HG03039 (cell line): ENCODE measurements at regions not wholly inside any gene's neighbourhood (a gene's known extent, or its start where the extent isn't known, plus 50 kb on each side); places are given as distances from the start of the nearest gene placed in this dataset.

ENCODE experiments used
- ATAC-seq: cut with Tn5 transposase; IDR thresholded peaks from one replicate; pipeline ENCODE4 v1.9.1; 2021; ENCODE audit warnings: mild to moderate bottlenecking, moderate library complexity; ENCODE audit not compliant: unreplicated experiment

- ATAC-seq: no peak
Measured at GRCh38 chr6:23277521-23278179, 708.3 kb downstream of the HDGFL1 start.

DNA sequence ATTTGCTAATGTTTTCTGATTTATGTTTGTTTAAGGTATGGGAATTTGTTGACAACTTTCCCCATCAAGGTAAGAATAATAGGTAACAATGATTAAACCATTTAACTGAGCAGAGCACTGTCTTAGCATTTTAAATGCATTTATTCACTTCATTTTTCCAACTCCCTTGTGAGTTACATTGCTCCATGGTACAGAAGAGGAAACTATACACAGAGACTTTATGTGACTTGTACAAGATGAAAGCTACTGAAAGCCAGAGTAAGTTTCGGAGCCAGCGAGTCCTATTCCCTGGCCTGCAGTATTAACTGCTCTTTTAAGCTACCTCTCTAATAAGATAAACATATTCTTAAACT, 708.8 kb downstream of the HDGFL1 start:
- ATAC-seq: no peak

DNA sequence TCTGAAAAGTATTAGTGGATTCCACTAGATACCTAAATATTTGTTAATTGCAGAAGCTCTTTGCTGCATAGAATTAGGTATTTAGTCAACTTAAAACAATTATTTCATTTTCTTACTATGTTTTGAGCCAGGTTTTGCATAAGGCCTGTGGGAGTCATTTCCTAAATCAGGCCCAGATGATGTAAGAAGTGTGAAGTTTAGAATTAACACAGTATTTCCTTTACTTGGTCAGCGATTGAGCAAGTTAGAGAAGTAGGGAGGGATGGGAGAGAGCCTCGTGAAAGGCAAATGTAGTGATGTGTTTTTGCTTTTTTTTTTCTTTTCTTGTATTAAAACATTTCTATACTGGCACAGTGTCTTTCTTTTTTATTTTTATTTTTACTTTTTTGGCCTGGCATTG, 711.1 kb downstream of the HDGFL1 start:
- ATAC-seq: no peak

DNA sequence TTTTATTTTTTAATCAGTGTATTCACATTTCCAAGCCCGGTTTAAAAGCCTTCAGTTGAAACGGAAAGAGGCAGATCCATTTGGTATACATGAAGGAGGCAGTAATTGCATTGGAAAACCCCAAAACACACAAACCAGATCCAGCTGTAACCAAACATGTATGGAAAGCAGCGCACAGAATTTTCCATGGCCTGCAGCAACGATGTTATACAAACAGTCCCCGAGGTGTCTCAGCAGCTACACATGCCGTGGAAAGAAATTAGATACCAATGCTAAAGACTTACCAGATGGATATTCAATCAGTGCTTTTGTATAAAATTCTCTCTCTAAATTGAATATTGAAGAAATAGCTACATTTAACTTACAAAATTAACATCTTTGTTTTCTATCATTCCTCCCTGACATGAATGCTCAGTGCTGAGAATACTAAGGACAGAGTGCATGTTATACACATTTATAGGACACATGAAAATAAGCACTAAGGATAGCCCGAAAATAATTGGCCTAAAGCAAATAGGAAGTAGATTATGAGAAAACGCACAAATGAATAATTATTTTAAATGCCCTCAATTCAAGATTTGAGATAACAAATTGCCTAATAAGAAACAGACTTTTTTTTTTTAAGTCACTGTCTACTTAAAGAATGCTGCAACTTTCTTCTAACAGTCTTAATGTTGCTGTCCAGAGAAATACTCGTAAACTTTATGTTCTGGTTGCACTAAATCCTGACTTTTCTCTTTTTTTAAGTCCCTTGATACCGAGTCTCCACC, 713.1 kb downstream of the HDGFL1 start:
- ATAC-seq: no peak

DNA sequence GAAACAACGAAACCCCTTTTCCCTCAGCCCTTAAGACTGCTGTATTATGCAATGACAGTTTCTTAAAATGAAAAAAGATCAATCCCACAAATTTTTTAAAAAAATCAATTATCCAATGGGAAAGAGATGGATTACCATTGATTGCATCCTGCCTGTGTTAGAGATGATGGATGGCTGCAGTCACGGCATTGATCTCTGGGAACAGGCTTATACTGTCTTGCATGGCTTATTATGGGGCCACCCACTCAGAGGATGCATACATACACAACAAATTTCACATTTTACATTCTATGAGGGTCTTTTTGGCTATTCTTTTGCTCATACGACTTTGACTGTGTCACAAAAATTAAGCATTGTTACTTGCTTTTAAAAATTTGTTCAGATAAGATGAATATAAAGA, 724.3 kb downstream of the HDGFL1 start:
- no peak for ATAC-seq

GRCh38 chr6:23301556-23301955, 732.2 kb downstream of the HDGFL1 start:
- ATAC-seq: no peak

DNA sequence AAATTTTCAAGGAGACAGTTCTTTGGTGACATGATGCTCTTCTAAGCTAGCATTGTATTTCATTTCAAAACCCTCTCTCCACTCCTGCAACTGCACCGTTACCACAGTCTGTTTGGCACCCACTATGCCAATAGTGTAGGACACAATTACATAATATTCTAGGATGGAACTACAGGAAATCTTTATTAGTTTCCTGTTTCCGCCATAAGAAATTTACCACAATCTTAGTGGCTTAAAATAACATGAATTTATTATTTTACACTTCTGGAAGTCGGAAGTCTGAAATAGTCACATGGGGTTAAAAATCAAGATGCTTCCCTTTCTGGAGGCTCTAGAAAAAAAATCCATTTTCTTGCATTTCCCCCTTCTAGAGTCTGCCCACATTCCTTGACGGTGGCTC, 733.1 kb downstream of the HDGFL1 start:
- ATAC-seq: no peak

GRCh38 chr6:23305325-23305943, 736.1 kb downstream of the HDGFL1 start:
- no peak for ATAC-seq

- no peak for ATAC-seq
Measured at GRCh38 chr6:23306251-23306950, 737.0 kb downstream of the HDGFL1 start.

DNA sequence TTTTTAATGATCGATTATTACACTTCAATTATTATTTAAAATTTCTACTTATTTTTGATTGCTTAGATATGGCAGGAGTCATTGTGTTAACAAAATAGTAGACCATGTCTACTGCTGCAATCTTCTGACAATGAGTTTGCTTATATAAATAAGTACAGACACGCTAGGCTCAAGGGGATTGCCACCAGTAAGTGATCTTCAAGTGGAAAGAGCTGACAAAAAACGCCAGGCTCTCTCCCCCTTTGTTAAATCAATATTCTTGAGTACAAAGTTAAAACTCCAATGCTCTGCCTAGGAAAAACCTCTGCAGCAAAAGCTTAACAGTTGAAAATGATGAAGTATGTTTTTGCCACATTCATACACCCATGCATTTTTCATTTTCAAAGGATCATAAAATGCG, 738.1 kb downstream of the HDGFL1 start:
- ATAC-seq: no peak

- no peak for ATAC-seq
Measured at GRCh38 chr6:23308166-23308565, 738.8 kb downstream of the HDGFL1 start.

DNA sequence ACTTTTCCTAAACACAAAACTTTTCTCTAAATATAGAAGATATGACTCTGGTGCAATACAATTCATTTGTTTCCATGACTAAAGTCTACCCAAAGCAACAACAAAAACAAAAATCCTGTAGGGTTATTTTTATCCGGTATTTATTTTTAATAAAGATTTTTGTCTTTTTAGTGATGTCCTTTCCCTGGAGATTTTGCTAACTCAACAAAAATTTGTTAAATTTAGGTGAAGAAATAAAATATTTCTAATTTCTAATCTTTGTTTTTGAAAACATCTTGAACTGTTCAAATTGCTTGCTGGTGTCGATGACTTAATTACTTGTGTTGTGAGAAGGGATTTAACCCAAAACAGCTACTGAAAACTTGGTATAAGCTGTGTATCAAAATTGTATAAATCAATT, 741.8 kb downstream of the HDGFL1 start:
- ATAC-seq: no peak

- ATAC-seq: no peak
Measured at GRCh38 chr6:23316131-23316530, 746.8 kb downstream of the HDGFL1 start.

DNA sequence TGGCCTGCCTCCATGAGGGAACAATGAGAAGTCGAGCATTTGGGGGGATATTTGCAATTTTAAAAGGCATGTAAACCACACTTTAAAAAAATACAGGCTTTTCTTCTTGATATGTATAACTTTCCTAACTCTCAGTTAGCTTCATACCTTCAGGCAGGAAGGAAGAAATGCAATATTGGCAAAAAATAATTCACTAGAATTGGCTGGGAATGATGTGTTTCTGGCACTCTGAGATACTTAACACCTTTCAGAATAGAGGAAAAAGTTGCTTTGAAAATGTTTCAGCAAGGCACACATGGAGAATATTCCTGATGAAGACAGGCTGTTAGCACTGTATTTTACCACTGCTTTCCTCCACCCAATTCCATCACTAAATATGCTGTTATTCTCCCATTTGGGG, 747.6 kb downstream of the HDGFL1 start:
- no peak for ATAC-seq

DNA sequence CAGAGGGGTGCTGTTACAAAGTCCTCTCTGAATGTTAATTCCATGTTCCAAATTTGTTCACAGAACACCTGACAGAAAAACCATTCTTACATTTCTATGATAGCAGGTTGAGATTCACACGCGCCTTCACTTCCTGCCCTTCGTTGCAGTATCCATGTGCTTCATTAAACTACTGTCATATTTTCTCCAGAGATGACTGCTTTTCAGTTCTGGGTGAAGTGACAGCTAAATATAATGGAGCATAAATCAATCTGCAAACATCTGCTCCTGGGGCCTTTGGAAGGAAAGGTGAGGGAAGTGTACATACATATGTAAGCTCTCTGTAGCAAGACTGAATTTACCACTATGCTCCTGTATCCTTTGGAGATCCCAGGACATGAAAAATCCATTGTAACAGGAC, 750.2 kb downstream of the HDGFL1 start:
- no peak for ATAC-seq

- ATAC-seq: no peak
Measured at GRCh38 chr6:23320471-23321015, 751.2 kb downstream of the HDGFL1 start.

DNA sequence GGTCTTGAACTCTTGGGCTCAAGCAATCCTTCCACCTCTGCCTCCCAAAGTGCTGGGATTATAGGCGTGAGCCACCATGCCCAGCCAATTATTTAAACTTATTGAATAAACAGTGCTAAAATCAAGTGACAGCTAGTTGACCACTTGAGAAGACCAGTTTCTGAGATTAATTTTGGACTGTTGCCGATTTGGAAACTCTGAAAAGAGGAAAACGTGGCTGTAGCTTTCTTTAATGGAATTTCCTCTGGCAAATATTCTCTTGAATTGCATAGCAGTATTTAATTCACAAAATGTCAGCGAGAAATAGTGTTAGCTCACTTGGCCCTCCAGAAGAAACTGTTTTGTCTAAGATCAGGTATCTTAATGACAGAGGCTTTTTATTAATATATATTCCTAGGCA, 754.5 kb downstream of the HDGFL1 start:
- no peak for ATAC-seq

GRCh38 chr6:23325065-23325464, 755.7 kb downstream of the HDGFL1 start:
- no peak for ATAC-seq

GRCh38 chr6:23327621-23328020, 758.3 kb downstream of the HDGFL1 start:
- ATAC-seq: no peak

- ATAC-seq: no peak
Measured at GRCh38 chr6:23329086-23329485, 759.7 kb downstream of the HDGFL1 start.

DNA sequence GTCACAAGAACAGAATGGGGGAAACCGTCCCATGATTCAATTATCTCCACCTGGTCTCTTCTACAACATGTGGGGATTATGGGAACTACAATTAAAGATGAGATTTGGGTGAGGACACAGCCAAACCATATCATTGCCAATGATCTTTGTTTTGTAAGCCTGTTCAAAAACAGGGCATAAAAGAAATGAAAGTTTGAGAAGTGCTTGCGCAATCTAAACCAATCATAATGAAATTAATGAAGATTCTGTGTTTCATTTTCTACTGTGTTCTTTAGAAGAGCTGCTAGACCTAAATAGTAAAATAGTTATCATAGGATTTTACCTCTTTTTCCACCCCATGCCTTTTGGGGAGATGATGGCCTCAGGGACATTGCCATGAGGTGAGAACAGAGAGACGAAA, 761.3 kb downstream of the HDGFL1 start:
- no peak for ATAC-seq
